ENCODE measurements at regions not wholly inside any gene's neighbourhood (a gene's known extent, or its start where the extent isn't known, plus 50 kb on each side); places are given as distances from the start of the nearest gene placed in this dataset.

GRCh38 chr3:484341-484740 lies 287.8 kb downstream of the CHL1 start:
- CTCF ChIA-PET, result interaction anchor here (1.5 to 2.7 kb wide), 2 partner anchors 11 to 16 kb away, joined by 3 to 6 read pairs; no protein-coding TSS in a partner anchor
- POLR2A ChIA-PET, result no interaction called here
- no peak for DNase-seq (ENCODE audit: extremely low spot score)
- TF ChIP-seq CTCF (IDR thresholded peaks at IDR 0.05; ENCODE audit: control extremely low read depth, extremely low read depth, low read depth, missing control alignments), result no peak

- ChIA-PET CTCF (interaction anchor here (1.2 to 2.3 kb wide), 4 partner anchors 12 to 67 kb away, joined by 3 to 16 read pairs (median 4); no protein-coding TSS in a partner anchor), POLR2A (no interaction called here)
- DNase-seq (ENCODE audit: extremely low spot score), result no peak
- no peak for TF ChIP-seq CTCF (IDR thresholded peaks at IDR 0.05; ENCODE audit: control extremely low read depth, extremely low read depth, low read depth, missing control alignments)
These were observed 291.1 kb downstream of the CHL1 start for GRCh38 chr3:487614-488013.

- POLR2A ChIA-PET, result no interaction called here
- DNase-seq (ENCODE audit: extremely low spot score), result no peak
- CTCF ChIA-PET, result interaction anchor here (1.4 kb wide), 1 partner anchor 20 kb away, joined by 3 read pairs; no protein-coding TSS in a partner anchor
- TF ChIP-seq CTCF (IDR thresholded peaks at IDR 0.05; ENCODE audit: control extremely low read depth, extremely low read depth, low read depth, missing control alignments), result no peak
These were observed 296.2 kb downstream of the CHL1 start for GRCh38 chr3:492586-493316.

- DNase-seq (ENCODE audit: extremely low spot score), result no peak
- ChIA-PET POLR2A (no interaction called here), CTCF (interaction anchor here (1.6 kb wide), 1 partner anchor 8 kb away, joined by 6 read pairs; no protein-coding TSS in a partner anchor)
- no peak for TF ChIP-seq CTCF (IDR thresholded peaks at IDR 0.05; ENCODE audit: control extremely low read depth, extremely low read depth, low read depth, missing control alignments)
These were observed 297.6 kb downstream of the CHL1 start for GRCh38 chr3:494190-494589.

- TF ChIP-seq CTCF (IDR thresholded peaks at IDR 0.05; ENCODE audit: control extremely low read depth, extremely low read depth, low read depth, missing control alignments), result no peak
- ChIA-PET POLR2A (no interaction called here), CTCF (interaction anchor here (1.1 to 1.7 kb wide), 2 partner anchors 12 to 21 kb away, joined by 3 to 4 read pairs; no protein-coding TSS in a partner anchor)
- no peak for DNase-seq (ENCODE audit: extremely low spot score)
These were observed 301.9 kb downstream of the CHL1 start for GRCh38 chr3:498487-498886.

- ChIA-PET CTCF (interaction anchor here (1.1 to 1.7 kb wide), 2 partner anchors 13 to 20 kb away, joined by 3 to 4 read pairs; no protein-coding TSS in a partner anchor), POLR2A (no interaction called here)
- DNase-seq (ENCODE audit: extremely low spot score), result no peak
- TF ChIP-seq CTCF (IDR thresholded peaks at IDR 0.05; ENCODE audit: control extremely low read depth, extremely low read depth, low read depth, missing control alignments), result no peak
These were observed 302.6 kb downstream of the CHL1 start for GRCh38 chr3:499001-499761.

Data from GM10248 (cell line).